ENCODE measurements at regions not wholly inside any gene's neighbourhood (a gene's known extent, or its start where the extent isn't known, plus 50 kb on each side); places are given as distances from the start of the nearest gene placed in this dataset.

DNA sequence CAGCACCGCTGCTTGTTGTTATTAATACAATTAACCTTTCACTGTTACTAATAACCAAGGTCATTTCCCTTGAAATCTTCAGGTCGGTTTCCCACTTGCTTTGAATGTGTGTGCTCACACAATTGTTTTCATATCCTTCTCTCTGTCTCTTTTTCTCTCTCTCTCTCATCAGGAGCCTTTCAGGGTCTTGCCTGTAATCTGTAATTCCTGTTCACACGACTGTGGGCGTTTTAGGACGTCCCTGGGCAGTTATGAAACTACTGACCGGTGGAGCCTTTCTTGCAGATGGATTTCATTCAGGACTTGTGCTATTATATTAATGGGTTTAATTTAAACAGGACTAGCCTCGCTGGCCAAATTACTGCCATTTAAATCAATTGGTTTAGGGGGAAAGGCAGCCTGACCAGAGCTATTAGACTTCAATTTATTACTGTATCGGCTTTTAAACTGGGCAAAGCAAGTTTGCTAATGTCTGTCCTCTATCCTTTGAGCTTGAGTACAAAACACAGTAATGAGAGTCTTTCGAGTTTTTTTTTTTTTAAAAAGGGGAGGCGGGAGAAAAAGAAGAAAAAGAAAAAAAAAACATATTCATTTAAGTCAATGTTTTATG lies 316.0 kb upstream of the TLE4 start:
- no peak overlapping the region for H3K27ac Mint-ChIP-seq

DNA sequence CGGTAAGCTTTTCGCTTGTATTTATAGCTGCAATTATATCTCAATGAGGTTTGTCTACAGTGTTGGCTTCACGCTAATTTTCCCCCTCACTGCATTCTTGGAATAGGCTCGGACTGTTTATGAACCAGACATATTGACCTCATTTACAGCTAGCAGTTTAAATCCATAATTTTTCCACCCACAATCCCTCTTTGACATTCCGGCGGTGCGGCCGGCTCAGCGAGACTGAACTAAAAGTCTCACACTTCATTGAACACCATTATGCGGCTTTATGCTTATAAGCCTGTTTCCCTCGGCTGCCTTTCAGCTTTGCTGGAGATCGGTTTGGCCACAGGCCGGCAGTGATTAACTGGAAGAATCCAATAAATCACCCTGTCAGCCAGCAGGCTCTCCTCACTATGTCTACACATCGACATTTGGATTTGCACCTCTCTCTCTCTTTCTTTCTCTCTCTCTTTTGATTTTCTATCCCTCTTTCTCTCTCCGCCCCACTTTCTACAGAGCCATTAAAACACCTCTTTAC lies 315.0 kb upstream of the TLE4 start:
- peaks cover 13% of the 10 kb centered on the region for H3K9me3 Mint-ChIP-seq
- H3K36me3 Mint-ChIP-seq, result no peaks in the 10 kb centered on the region
- peaks cover 37% of the 10 kb centered on the region for H3F3A ChIP-seq (ENCODE audit: low read depth)
- no peak overlapping the region for H3K4me3 ChIP-seq
- H3K9me3 ChIP-seq (ENCODE audit: low read depth), result no peaks in the 10 kb centered on the region
- H3K27me3 Mint-ChIP-seq (ENCODE audit: insufficient read depth, low read depth), result peaks cover 14% of the 10 kb centered on the region
- H3K79me2 ChIP-seq (ENCODE audit: low read depth), result no peaks in the 10 kb centered on the region
- H3K9ac ChIP-seq, result no peak overlapping the region
- no peak overlapping the region for H3K27ac Mint-ChIP-seq
- H3K36me3 ChIP-seq, result no peaks in the 10 kb centered on the region
- peaks cover 44% of the 10 kb centered on the region for H3K4me1 ChIP-seq
- TF ChIP-seq CTCF (IDR thresholded peaks at IDR 0.05), result no peak
- no peak for TF ChIP-seq EZH2 (IDR thresholded peaks at IDR 0.05)
- TF ChIP-seq EZH2phosphoT487 (IDR thresholded peaks at IDR 0.05), result no peak
- H3K27ac ChIP-seq, result no peak overlapping the region
- peak overlapping the region; percentile 32 for H3K4me2 ChIP-seq
- H3K4me1 Mint-ChIP-seq, result peaks cover 12% of the 10 kb centered on the region
- no peak overlapping the region for H3K4me3 Mint-ChIP-seq
- H4K20me1 ChIP-seq (ENCODE audit: low read depth), result no peaks in the 10 kb centered on the region
- no peak overlapping the region for H2AFZ ChIP-seq (replicated peaks)
- H3K27me3 ChIP-seq, result no peaks in the 10 kb centered on the region
- DNase-seq (ENCODE audit: low spot score), result peak; percentile 82

More for the DNA sequence above, 316.0 kb upstream of the TLE4 start:
- H3K36me3 ChIP-seq, result no peaks in the 10 kb centered on the region
- peaks cover 12% of the 10 kb centered on the region for H3K4me1 Mint-ChIP-seq
- H3K4me1 ChIP-seq, result peaks cover 40% of the 10 kb centered on the region
- no peak overlapping the region for H3K27ac ChIP-seq
- H3K79me2 ChIP-seq (ENCODE audit: low read depth), result no peaks in the 10 kb centered on the region
- TF ChIP-seq CTCF (IDR thresholded peaks at IDR 0.05) (no peak), EZH2phosphoT487 (IDR thresholded peaks at IDR 0.05) (no peak), EZH2 (IDR thresholded peaks at IDR 0.05) (no peak)
- no peak overlapping the region for H3K4me3 ChIP-seq
- H3K4me3 Mint-ChIP-seq, result no peak overlapping the region
- H3K27me3 ChIP-seq, result no peaks in the 10 kb centered on the region
- H3K9me3 ChIP-seq (ENCODE audit: low read depth), result no peaks in the 10 kb centered on the region
- H4K20me1 ChIP-seq (ENCODE audit: low read depth), result no peaks in the 10 kb centered on the region
- H3K4me2 ChIP-seq, result peak overlapping the region; percentile 32
- DNase-seq (ENCODE audit: low spot score), result no peak
- H3K9ac ChIP-seq, result no peak overlapping the region
- no peak overlapping the region for H2AFZ ChIP-seq (replicated peaks)
- peaks cover 14% of the 10 kb centered on the region for H3K9me3 Mint-ChIP-seq
- peaks cover 8% of the 10 kb centered on the region for H3K27me3 Mint-ChIP-seq (ENCODE audit: insufficient read depth, low read depth)
- H3F3A ChIP-seq (ENCODE audit: low read depth), result peaks cover 35% of the 10 kb centered on the region
- no peaks in the 10 kb centered on the region for H3K36me3 Mint-ChIP-seq

DNA sequence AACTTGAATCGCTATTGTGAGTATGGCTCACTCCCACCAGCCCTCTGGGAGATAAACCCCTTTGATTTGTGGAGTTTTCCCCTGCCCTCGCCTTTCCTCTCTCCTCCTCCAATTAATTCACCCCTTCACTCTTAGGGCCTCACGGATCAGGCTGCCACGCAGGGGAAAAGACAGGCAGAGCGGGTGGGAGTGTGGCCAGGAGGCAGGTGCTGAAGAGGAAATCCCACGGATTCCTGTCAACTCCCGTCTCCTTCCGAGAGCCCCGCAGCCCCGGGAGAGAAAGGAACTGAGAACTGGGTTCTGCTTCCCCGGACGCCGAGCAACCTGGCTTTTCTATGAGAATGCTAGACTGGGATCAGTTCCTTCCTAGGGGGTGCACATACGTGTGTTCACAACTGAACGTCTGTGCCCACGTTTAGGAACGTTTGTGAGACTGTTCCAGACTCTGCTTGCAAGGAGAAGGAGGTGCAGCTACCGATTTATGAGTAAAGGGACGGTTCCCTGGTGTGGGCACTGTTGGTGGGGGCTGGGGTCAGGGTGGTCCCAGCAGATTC lies 314.5 kb upstream of the TLE4 start:
- H4K20me1 ChIP-seq (ENCODE audit: low read depth), result no peaks in the 10 kb centered on the region
- H2AFZ ChIP-seq (replicated peaks), result no peak overlapping the region
- Mint-ChIP-seq H3K27me3 (ENCODE audit: insufficient read depth, low read depth) (peaks cover 17% of the 10 kb centered on the region), H3K9me3 (peaks cover 11% of the 10 kb centered on the region), H3K27ac (no peak overlapping the region), H3K36me3 (no peaks in the 10 kb centered on the region), H3K4me1 (peaks cover 12% of the 10 kb centered on the region), H3K4me3 (no peak overlapping the region)
- H3K4me3 ChIP-seq, result no peak overlapping the region
- no peaks in the 10 kb centered on the region for H3K9me3 ChIP-seq (ENCODE audit: low read depth)
- H3K27me3 ChIP-seq, result no peaks in the 10 kb centered on the region
- no peaks in the 10 kb centered on the region for H3K79me2 ChIP-seq (ENCODE audit: low read depth)
- peak; percentile 24 for DNase-seq (ENCODE audit: low spot score)
- H3K36me3 ChIP-seq, result no peaks in the 10 kb centered on the region
- H3K4me1 ChIP-seq, result peaks cover 49% of the 10 kb centered on the region
- TF ChIP-seq EZH2 (IDR thresholded peaks at IDR 0.05) (no peak), EZH2phosphoT487 (IDR thresholded peaks at IDR 0.05) (no peak), CTCF (IDR thresholded peaks at IDR 0.05) (no peak)
- H3K9ac ChIP-seq, result no peak overlapping the region
- H3K4me2 ChIP-seq, result peak overlapping the region; percentile 32
- H3K27ac ChIP-seq, result peak overlapping the region; percentile 31
- H3F3A ChIP-seq (ENCODE audit: low read depth), result peaks cover 37% of the 10 kb centered on the region
